WERI-Rb-1 (cell line): ENCODE measurements at regions not wholly inside any gene's neighbourhood (a gene's known extent, or its start where the extent isn't known, plus 50 kb on each side); places are given as distances from the start of the nearest gene placed in this dataset.

Experiments
- DNase-seq: peaks from one replicate; pipeline ENCODE4 v3.0.0-alpha.2; 2020
- H3K27ac ChIP-seq: fragments of 250-450 bp; sonication (Bioruptor Pico); 2 replicates; pipeline ENCODE4 v1.5.1; 2020; ENCODE audit warnings: mild to moderate bottlenecking, moderate library complexity
- H3K27me3 ChIP-seq: fragments of 250-450 bp; sonication (Bioruptor Pico); 2 replicates; pipeline ENCODE4 v1.5.1; 2021; ENCODE audit warnings: mild to moderate bottlenecking, low read depth, moderate library complexity; ENCODE audit not compliant: insufficient read depth, severe bottlenecking
- H3K36me3 ChIP-seq: fragments of 250-450 bp; sonication (Bioruptor Pico); 2 replicates; pipeline ENCODE4 v1.5.1; 2020; ENCODE audit warnings: mild to moderate bottlenecking, moderate library complexity
- H3K4me3 ChIP-seq: 2 replicates; pipeline ENCODE4 v1.5.1; 2011; ENCODE audit warnings: low read depth, mild to moderate bottlenecking, control low read depth, low read length
- H3K9me3 ChIP-seq: fragments of 250-450 bp; sonication (Bioruptor Pico); 2 replicates; pipeline ENCODE4 v1.5.1; 2021; ENCODE audit warnings: mild to moderate bottlenecking, moderate library complexity; ENCODE audit not compliant: severe bottlenecking
- TF ChIP-seq, protein P1 (sequence below): IDR thresholded peaks from 2 replicates; pipeline ENCODE4 v1.5.1; 2011; ENCODE audit warnings: low read depth, mild to moderate bottlenecking, control low read depth, inconsistent platforms, low read length

DNA sequence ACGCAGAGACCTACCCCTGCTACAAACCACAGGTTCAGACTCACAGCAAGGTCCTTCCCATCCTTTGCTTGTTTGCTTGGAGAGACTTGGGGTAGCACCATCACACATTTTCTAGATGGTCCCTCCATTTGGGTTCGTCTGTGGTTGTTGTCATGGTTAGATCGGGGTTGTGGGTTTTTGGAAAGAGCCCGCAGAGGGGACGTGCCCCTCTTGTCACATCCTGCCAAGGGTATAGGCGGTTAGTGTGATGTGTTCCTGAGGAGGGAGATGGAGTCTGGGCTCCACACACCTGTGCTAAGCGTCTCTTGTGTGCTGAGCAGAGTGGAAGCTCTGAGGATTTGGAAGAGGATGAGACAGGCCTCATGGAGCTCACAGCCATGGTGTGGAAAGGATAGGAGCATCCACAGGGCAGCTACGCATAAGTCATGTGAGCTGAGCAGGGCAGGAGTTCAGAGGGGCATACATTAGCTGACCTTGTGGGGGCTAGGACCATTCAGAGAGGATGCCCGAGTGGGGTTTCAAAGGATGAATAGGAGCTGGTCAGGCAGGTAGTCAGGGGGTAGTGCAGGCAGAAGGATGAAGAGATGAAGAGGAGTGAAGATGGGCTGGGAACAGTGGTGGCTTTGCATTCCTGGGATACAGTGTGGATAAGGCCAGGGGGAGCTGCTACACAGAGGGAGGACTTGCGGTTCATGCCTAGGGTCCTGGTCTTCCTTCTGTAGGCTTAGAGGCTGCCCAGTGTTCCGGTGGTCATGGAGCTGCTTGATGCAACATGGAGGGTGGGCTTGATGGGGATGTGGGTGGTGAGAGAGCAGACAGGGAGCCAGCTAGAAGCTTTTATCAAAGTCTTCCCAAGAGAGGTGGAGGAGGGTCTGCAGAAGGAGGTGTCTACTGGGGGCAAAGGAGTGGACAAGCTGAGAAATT, 62.9 kb downstream of the ACKR3 start:
- DNase-seq: no peak
- TF ChIP-seq, protein P1, sequence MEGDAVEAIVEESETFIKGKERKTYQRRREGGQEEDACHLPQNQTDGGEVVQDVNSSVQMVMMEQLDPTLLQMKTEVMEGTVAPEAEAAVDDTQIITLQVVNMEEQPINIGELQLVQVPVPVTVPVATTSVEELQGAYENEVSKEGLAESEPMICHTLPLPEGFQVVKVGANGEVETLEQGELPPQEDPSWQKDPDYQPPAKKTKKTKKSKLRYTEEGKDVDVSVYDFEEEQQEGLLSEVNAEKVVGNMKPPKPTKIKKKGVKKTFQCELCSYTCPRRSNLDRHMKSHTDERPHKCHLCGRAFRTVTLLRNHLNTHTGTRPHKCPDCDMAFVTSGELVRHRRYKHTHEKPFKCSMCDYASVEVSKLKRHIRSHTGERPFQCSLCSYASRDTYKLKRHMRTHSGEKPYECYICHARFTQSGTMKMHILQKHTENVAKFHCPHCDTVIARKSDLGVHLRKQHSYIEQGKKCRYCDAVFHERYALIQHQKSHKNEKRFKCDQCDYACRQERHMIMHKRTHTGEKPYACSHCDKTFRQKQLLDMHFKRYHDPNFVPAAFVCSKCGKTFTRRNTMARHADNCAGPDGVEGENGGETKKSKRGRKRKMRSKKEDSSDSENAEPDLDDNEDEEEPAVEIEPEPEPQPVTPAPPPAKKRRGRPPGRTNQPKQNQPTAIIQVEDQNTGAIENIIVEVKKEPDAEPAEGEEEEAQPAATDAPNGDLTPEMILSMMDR: no peak
- no peak overlapping the region for H3K27ac ChIP-seq
- H3K36me3 ChIP-seq: no peaks in the 10 kb centered on the region
- no peaks in the 10 kb centered on the region for H3K9me3 ChIP-seq
- no peak overlapping the region for H3K4me3 ChIP-seq
- H3K27me3 ChIP-seq: no peaks in the 10 kb centered on the region

DNA sequence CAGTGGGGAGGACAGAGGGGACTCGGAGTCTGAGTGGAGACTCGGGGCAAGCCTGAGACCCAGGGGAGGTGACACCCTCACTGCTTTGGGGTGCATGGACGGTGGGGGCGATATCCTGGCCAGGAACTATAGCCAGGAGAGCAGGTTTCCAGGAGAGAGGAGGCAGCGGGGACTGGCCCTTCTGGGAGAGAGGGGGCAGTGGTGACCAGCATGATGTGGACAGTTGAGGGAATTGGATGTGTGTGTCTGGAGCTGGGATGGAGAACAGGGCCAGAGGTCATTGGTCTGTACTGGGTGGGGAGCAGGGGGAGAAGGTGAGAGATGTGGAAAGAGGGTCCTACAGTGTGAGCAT, 63.6 kb downstream of the ACKR3 start:
- TF ChIP-seq, protein P1: no peak
- DNase-seq: no peak
- H3K27ac ChIP-seq: no peak overlapping the region
- H3K36me3 ChIP-seq: no peaks in the 10 kb centered on the region
- H3K9me3 ChIP-seq: no peaks in the 10 kb centered on the region
- H3K4me3 ChIP-seq: no peak overlapping the region
- H3K27me3 ChIP-seq: no peaks in the 10 kb centered on the region

GRCh38 chr2:236633775-236634560, 64.3 kb downstream of the ACKR3 start:
- H3K27ac ChIP-seq: no peak overlapping the region
- no peaks in the 10 kb centered on the region for H3K36me3 ChIP-seq
- TF ChIP-seq, protein P1: no peak
- H3K27me3 ChIP-seq: no peaks in the 10 kb centered on the region
- DNase-seq: peak; percentile 4
- H3K4me3 ChIP-seq: no peak overlapping the region
- no peaks in the 10 kb centered on the region for H3K9me3 ChIP-seq

- H3K4me3 ChIP-seq: no peak overlapping the region
- H3K9me3 ChIP-seq: peaks cover 5% of the 10 kb centered on the region
- H3K27me3 ChIP-seq: no peaks in the 10 kb centered on the region
- TF ChIP-seq, protein P1: no peak
- no peak overlapping the region for H3K27ac ChIP-seq
- no peak for DNase-seq
- H3K36me3 ChIP-seq: no peaks in the 10 kb centered on the region
Measured at GRCh38 chr2:236636261-236636660, 66.6 kb downstream of the ACKR3 start.

GRCh38 chr2:236636714-236637470, 67.3 kb downstream of the ACKR3 start:
- Histone ChIP-seq H3K27me3 (no peaks in the 10 kb centered on the region), H3K27ac (no peak overlapping the region), H3K36me3 (no peaks in the 10 kb centered on the region), H3K4me3 (no peak overlapping the region), H3K9me3 (peaks cover 9% of the 10 kb centered on the region)
- peak; percentile 1 for DNase-seq
- TF ChIP-seq, protein P1: no peak
